OCI-LY3 (cell line): ENCODE measurements at regions not wholly inside any gene's neighbourhood (a gene's known extent, or its start where the extent isn't known, plus 50 kb on each side); places are given as distances from the start of the nearest gene placed in this dataset.

Experiments
- H2AFZ ChIP-seq: fragments of 200-600, 300-600 bp; shearing (Covaris generic); 2 replicates; pipeline ENCODE4 v1.6.0; 2014; ENCODE audit warnings: antibody characterized with exemption, low read depth, low read length
- H3K27ac ChIP-seq: fragments of 200-600, 300-600 bp; sonication (generic); 2 replicates; pipeline ENCODE4 v1.5.1; 2014; ENCODE audit warnings: mild to moderate bottlenecking, low read length, moderate library complexity, mixed read lengths
- H3K27me3 ChIP-seq: fragments of 200-600, 300-600 bp; sonication (generic); 2 replicates; pipeline ENCODE4 v1.6.1; 2014; ENCODE audit warnings: low read depth, low read length, mixed read lengths
- H3K36me3 ChIP-seq: fragments of 200-600, 300-600 bp; sonication (generic); replicated peaks from 2 replicates; pipeline ENCODE3; 2014; ENCODE audit warnings: low read depth, low read length, mixed read lengths
- H3K4me1 ChIP-seq: fragments of 300-600, 200-600 bp; sonication (generic); 2 replicates; pipeline ENCODE4 v1.6.1; 2014; ENCODE audit warnings: low read length, mixed read lengths
- H3K4me2 ChIP-seq: fragments of 200-600, 300-600 bp; sonication (generic); 2 replicates; pipeline ENCODE4 v1.6.1; 2014; ENCODE audit warnings: low read length, mixed read lengths
- H3K4me3 ChIP-seq: fragments of 300-600, 200-600 bp; sonication (generic); 2 replicates; pipeline ENCODE4 v1.5.1; 2014; ENCODE audit warnings: antibody characterized with exemption, mild to moderate bottlenecking, low read length, moderate library complexity
- H3K79me2 ChIP-seq: fragments of 300-600, 200-600 bp; shearing (Covaris generic); 2 replicates; pipeline ENCODE4 v1.6.1; 2014; ENCODE audit warnings: mild to moderate bottlenecking, low read length, mixed read lengths
- H3K9ac ChIP-seq: fragments of 300-600, 200-600 bp; shearing (Covaris generic); 2 replicates; pipeline ENCODE4 v1.6.0; 2014; ENCODE audit warnings: mild to moderate bottlenecking, low read length, moderate library complexity
- H3K9me3 ChIP-seq: fragments of 200-600, 300-600 bp; shearing (Covaris generic); 2 replicates; pipeline ENCODE4 v1.6.1; 2014; ENCODE audit warnings: low read length, mixed read lengths; ENCODE audit not compliant: insufficient read depth
- H4K20me1 ChIP-seq: fragments of 200-600, 300-600 bp; sonication (generic); 2 replicates; pipeline ENCODE4 v1.6.1; 2016; ENCODE audit warnings: low read length, mixed read lengths; ENCODE audit not compliant: insufficient read depth
- EZH2phosphoT487 ChIP-seq: fragments of 200-600 bp; shearing (Covaris generic); IDR thresholded peaks from 2 replicates; pipeline ENCODE4 v1.6.1; 2018; ENCODE audit warnings: antibody characterized with exemption, mixed run types, low read depth
- TF ChIP-seq, protein P1 (sequence below): fragments of 200-600, 300-600 bp; sonication (generic); IDR thresholded peaks from 2 replicates; pipeline ENCODE4 v1.5.1; 2014; ENCODE audit warnings: antibody characterized with exemption, low read length, low read depth

DNA sequence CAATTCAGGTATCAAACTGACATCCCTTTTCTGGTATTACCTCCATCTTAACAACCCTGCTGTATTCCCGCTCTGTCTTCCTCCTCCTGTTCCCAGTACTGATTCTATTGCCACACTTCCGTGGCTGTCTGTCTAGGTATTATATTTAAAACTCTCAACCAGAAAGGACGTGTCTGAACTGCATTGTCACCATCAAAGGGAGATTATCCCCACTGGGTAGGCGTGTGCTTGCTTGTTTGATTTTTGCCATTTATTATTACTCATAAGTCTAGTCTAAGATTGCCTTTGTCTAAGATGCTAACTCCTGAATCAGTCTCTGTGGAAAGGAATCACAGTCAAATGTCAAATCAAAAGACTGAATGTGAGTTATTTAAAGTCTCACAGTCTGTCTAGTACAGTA is 650.1 kb downstream of the KCNT2 start:
- Histone ChIP-seq H3K4me3 (no peak overlapping the region), H3K9me3 (no peaks in the 10 kb centered on the region), H3K79me2 (no peaks in the 10 kb centered on the region), H3K36me3 (no peaks in the 10 kb centered on the region), H2AFZ (peak overlapping the region; percentile 24), H3K4me1 (peaks cover 5% of the 10 kb centered on the region), H3K27ac (no peak overlapping the region), H3K4me2 (no peak overlapping the region), H3K27me3 (no peaks in the 10 kb centered on the region), H3K9ac (no peak overlapping the region), H4K20me1 (no peaks in the 10 kb centered on the region)
- TF ChIP-seq, protein P1, sequence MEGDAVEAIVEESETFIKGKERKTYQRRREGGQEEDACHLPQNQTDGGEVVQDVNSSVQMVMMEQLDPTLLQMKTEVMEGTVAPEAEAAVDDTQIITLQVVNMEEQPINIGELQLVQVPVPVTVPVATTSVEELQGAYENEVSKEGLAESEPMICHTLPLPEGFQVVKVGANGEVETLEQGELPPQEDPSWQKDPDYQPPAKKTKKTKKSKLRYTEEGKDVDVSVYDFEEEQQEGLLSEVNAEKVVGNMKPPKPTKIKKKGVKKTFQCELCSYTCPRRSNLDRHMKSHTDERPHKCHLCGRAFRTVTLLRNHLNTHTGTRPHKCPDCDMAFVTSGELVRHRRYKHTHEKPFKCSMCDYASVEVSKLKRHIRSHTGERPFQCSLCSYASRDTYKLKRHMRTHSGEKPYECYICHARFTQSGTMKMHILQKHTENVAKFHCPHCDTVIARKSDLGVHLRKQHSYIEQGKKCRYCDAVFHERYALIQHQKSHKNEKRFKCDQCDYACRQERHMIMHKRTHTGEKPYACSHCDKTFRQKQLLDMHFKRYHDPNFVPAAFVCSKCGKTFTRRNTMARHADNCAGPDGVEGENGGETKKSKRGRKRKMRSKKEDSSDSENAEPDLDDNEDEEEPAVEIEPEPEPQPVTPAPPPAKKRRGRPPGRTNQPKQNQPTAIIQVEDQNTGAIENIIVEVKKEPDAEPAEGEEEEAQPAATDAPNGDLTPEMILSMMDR = no peak
- TF ChIP-seq EZH2phosphoT487 = no peak

- Histone ChIP-seq H3K27me3 (no peaks in the 10 kb centered on the region), H3K4me1 (peaks cover 5% of the 10 kb centered on the region), H3K4me2 (no peak overlapping the region), H3K9me3 (no peaks in the 10 kb centered on the region), H3K27ac (no peak overlapping the region), H3K36me3 (no peaks in the 10 kb centered on the region), H4K20me1 (no peaks in the 10 kb centered on the region), H2AFZ (no peak overlapping the region), H3K79me2 (no peaks in the 10 kb centered on the region), H3K9ac (no peak overlapping the region), H3K4me3 (no peak overlapping the region)
- TF ChIP-seq, protein P1 = no peak
- TF ChIP-seq EZH2phosphoT487 = no peak
Measured at GRCh38 chr1:195956845-195957244, 651.4 kb downstream of the KCNT2 start.

DNA sequence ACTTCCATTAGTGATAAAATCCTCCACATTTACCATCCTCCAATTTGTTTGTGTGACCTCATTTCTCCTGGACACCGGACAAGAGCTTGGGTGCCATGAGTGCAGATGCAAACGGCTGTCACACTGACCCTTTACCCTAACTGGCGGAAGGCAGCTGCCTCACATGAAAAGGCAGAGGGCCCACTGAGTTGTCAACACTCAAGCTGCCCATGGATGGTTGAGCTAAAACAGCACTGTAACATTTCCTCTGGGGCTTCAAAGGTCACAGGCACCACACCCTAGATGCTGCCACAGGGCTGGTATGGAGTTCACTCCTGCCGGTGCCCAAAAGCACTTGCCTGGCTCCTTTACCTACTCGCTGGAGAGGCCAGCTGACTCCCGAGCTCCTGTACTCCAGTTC is 653.4 kb downstream of the KCNT2 start:
- no peak overlapping the region for H3K4me3 ChIP-seq
- no peak overlapping the region for H3K4me2 ChIP-seq
- H3K9ac ChIP-seq = no peak overlapping the region
- H3K27ac ChIP-seq = no peak overlapping the region
- no peaks in the 10 kb centered on the region for H3K4me1 ChIP-seq
- TF ChIP-seq EZH2phosphoT487 = no peak
- TF ChIP-seq, protein P1 = no peak
- no peaks in the 10 kb centered on the region for H4K20me1 ChIP-seq
- H3K27me3 ChIP-seq = no peaks in the 10 kb centered on the region
- H3K9me3 ChIP-seq = no peaks in the 10 kb centered on the region
- H2AFZ ChIP-seq = no peak overlapping the region
- no peaks in the 10 kb centered on the region for H3K36me3 ChIP-seq
- H3K79me2 ChIP-seq = no peaks in the 10 kb centered on the region

DNA sequence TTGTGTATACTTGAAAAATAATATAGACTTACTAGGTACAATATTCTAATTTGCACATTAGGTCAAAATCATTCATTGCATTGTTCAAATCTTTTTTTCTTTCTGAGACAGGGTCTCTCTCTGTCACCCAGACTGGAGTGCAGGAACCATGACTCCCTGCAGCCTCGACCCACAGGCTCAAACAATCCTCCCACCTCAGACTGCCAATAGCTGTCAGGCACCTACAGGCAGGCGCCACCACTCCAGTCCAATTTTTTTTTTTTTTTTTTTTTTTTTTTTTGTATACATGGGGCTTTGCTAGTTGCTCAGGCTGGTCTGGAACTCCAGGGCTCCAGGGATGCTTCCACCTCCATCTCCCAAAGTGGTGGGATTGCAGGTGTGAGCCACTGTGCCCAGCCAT is 656.9 kb downstream of the KCNT2 start:
- no peaks in the 10 kb centered on the region for H4K20me1 ChIP-seq
- no peak overlapping the region for H2AFZ ChIP-seq
- no peaks in the 10 kb centered on the region for H3K4me1 ChIP-seq
- H3K79me2 ChIP-seq = no peaks in the 10 kb centered on the region
- no peaks in the 10 kb centered on the region for H3K27me3 ChIP-seq
- H3K9ac ChIP-seq = no peak overlapping the region
- no peak overlapping the region for H3K4me2 ChIP-seq
- no peaks in the 10 kb centered on the region for H3K36me3 ChIP-seq
- TF ChIP-seq, protein P1 = no peak
- no peak for TF ChIP-seq EZH2phosphoT487
- no peak overlapping the region for H3K27ac ChIP-seq
- no peak overlapping the region for H3K4me3 ChIP-seq
- H3K9me3 ChIP-seq = no peaks in the 10 kb centered on the region
